GM10266 (cell line): ENCODE measurements at regions not wholly inside any gene's neighbourhood (a gene's known extent, or its start where the extent isn't known, plus 50 kb on each side); places are given as distances from the start of the nearest gene placed in this dataset.

Experiments
- DNase-seq: peaks from one replicate; pipeline ENCODE4 v3.0.0; 2012; ENCODE audit errors: extremely low spot score
- TF ChIP-seq, protein P1 (sequence below): IDR thresholded peaks from 2 replicates; pipeline ENCODE4 v1.5.1; 2012; ENCODE audit warnings: mild to moderate bottlenecking, low read depth; ENCODE audit not compliant: control insufficient read depth, insufficient read depth; ENCODE audit errors: missing control alignments

DNA sequence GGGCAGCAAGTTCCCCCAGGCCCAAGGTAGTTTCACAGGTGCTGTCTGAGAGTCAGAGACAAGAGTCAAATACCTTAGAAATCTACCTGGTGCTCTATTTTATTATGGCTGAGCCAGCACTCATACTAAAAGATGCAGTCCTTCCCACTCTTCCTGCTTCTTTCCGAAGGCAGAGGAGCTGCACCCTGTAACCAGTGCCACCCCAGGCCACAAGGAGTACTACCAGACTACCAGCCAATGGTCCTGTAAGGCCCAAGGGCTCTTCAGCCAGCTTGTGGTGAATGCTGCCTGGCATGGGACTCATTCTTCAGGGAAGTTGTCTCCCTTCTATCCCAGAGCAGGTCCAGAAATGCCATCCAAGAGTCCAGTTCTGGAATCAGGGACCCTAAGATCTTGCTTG is 203.8 kb upstream of the DUSP10 start:
- TF ChIP-seq, protein P1, sequence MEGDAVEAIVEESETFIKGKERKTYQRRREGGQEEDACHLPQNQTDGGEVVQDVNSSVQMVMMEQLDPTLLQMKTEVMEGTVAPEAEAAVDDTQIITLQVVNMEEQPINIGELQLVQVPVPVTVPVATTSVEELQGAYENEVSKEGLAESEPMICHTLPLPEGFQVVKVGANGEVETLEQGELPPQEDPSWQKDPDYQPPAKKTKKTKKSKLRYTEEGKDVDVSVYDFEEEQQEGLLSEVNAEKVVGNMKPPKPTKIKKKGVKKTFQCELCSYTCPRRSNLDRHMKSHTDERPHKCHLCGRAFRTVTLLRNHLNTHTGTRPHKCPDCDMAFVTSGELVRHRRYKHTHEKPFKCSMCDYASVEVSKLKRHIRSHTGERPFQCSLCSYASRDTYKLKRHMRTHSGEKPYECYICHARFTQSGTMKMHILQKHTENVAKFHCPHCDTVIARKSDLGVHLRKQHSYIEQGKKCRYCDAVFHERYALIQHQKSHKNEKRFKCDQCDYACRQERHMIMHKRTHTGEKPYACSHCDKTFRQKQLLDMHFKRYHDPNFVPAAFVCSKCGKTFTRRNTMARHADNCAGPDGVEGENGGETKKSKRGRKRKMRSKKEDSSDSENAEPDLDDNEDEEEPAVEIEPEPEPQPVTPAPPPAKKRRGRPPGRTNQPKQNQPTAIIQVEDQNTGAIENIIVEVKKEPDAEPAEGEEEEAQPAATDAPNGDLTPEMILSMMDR: no peak
- no peak for DNase-seq

DNA sequence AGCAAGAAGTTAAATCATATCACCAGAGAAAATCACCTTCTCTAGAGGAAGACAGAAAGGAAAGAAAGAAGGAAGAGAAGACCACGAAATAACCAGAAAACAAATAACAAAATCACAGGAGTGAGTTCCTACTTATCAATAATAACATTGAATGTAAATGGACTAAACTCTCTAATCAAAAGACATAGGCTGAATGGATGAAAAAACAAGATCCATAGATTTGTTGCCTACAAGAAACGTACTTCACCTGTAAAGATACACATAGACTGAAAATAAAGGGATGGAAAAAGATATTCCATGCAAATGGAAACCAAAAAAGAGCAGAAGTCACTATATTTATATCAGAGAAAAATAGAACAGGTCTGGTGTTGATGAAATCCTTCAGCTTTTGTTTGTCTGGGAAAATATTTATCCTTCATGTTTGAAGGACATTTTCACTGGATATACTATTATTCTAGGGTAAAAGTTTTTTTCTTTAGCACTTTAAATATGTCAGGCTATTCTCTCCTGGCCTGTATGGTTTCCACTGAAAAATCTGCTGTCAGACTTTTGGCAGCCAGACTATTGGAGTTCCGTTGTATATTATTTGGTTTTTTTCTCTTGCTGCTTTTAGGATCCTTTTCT is 202.5 kb upstream of the DUSP10 start:
- no peak for DNase-seq
- TF ChIP-seq, protein P1: no peak

DNA sequence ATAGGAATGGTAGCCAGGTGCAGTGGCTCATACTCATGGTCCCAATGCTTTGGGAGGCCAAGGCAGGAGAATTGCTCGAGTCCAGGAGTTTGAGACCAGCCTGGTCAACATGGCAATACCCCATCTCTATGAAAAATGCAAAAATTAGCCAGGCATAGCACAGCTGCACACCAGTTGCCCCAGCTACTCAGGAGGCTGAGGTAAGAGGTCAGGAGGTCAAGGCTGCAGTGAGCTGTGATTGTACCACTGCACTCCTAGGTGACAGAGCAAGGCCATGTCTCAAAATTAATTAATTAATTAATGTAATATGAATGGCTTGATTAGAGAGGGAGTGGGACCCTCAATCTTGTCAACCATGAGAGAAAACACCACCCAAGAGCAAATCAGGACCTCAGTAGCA is 198.7 kb upstream of the DUSP10 start:
- DNase-seq: no peak
- TF ChIP-seq, protein P1: no peak

DNA sequence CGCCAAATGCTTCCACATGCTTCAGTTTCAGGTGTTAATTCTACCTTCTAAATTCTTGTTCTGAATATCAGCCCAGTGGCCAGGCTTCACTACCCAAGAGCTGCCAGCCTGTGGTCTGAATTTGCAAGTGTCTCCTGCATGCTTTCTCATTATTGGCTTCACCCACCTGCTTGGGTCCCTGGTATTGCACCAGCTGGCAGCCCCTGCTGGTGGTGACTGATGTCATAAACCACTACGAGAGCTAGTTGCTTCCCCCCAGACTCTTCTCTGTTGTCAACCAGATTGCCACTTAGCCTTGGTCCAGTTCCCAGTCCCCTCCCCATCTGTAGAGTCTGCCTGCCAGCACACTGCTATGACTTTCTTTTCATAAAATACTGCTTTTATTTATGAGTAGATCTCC is 197.7 kb upstream of the DUSP10 start:
- TF ChIP-seq, protein P1: no peak
- DNase-seq: no peak

DNA sequence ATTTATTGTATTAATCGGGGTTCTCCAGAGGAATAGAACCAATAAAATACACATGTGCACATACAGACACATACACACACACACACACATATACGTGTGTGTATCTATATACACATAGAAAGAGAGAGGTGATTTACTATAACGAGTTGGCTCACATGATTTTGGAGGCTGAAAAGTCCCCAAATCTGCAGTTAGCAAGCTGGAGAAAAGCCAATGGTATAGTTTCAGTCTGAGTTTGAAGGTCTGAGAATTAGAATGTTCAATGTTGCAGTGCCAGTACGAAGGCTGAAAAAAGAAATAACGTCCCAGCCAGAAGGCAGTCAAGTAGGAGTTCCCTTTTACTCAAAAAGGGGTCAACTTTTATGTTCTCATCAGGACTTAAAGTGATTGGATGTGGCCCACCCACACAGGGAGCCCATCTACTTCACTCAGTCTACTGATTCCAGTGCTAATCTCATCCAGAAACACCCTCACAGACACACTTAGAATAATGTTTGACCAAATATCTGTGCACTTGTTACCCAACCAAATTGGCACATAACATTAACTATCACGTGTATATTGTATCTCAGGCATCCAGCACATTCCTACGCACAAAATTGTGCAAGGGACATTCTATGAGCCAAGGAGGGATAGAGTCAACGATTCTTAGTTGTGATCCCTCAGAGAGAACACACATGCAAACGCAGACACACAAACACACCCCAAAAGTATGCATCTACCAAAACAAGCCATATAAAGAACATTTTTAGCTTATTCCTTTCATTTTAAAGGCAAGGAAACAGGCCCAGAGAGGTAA is 195.5 kb upstream of the DUSP10 start:
- no peak for DNase-seq
- TF ChIP-seq, protein P1: no peak

DNA sequence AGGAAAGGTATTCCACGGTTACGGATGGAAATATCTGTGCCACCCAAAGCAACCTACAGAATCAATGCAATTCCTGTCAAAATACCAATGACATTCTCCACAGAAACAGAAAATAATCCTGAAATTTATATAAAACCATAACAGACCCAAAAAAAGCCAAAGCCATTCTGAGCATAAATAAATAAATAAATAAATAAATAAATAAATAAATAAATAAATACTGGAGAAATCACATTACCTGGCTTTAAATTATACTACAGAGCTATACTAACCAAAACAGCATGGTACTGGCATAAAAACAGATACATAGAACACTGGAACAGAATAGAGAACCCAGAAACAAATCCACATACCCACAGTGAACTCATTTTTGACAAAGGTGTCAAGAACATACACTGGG is 191.9 kb upstream of the DUSP10 start:
- no peak for DNase-seq
- TF ChIP-seq, protein P1: no peak

DNA sequence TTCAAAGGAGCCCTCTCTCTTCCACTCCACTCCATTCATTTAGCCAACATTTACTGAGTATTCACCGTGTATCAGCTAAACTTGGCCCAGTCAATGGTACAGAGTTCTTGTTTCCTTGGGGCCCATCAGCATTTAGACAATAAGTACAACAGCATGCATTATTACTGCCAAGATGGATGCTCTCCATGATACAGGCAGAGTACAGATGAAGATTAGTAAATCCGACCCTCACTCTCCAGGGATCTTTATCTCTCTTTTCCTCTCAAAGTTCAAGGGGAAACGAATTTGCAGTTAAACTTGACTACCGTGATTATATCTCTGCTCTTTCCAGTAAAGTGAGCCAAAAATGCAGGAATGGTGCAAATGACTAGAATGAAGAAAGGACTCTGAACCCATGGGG is 184.6 kb upstream of the DUSP10 start:
- DNase-seq: no peak
- TF ChIP-seq, protein P1: no peak
